ENCODE measurements at regions not wholly inside any gene's neighbourhood (a gene's known extent, or its start where the extent isn't known, plus 50 kb on each side); places are given as distances from the start of the nearest gene placed in this dataset.

DNA sequence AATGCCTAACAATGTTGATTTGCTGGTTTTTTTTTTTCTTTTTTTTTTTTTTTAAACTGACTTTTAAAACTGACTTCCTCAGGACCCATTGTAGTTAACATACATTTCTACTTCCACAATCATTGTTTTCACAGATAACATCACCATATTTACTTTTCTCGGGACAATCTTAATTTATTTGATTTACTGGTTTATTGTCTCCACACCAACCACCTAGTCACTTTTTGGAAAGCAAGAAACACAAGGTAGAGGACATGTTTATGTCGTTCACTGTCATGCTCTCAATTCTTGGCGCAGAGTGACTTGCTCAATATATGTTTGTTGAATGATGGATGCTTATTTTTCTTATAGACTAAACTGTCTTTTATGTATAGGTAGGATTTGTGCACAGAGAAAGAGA is 2280.7 kb downstream of the MAT2B start:
- TF ChIP-seq, protein P1, sequence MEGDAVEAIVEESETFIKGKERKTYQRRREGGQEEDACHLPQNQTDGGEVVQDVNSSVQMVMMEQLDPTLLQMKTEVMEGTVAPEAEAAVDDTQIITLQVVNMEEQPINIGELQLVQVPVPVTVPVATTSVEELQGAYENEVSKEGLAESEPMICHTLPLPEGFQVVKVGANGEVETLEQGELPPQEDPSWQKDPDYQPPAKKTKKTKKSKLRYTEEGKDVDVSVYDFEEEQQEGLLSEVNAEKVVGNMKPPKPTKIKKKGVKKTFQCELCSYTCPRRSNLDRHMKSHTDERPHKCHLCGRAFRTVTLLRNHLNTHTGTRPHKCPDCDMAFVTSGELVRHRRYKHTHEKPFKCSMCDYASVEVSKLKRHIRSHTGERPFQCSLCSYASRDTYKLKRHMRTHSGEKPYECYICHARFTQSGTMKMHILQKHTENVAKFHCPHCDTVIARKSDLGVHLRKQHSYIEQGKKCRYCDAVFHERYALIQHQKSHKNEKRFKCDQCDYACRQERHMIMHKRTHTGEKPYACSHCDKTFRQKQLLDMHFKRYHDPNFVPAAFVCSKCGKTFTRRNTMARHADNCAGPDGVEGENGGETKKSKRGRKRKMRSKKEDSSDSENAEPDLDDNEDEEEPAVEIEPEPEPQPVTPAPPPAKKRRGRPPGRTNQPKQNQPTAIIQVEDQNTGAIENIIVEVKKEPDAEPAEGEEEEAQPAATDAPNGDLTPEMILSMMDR (conservative IDR thresholded peaks at IDR 0.05): no peak
- H3K27ac ChIP-seq: peak overlapping the region; percentile 88

DNA sequence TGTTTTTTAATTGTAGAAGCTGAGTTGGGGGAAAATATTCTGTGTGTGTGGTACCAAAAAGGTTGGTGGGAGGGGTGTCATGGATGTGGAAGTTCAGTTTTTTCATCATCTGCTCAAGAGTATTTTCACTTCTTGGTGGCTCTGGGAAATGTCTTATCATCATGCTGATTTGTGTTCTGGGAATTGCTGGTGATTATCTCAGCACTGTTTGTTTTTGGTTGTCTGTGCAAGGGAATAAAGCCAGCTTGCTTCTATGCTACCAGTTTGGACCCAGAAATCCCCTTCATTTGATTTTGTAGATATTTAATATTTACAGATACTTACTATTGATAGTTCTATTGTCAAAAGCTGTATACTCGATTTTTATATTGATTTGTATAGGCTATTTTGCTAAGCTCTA is 2289.7 kb downstream of the MAT2B start:
- no peak overlapping the region for H3K27ac ChIP-seq
- TF ChIP-seq, protein P1 (conservative IDR thresholded peaks at IDR 0.05): no peak

DNA sequence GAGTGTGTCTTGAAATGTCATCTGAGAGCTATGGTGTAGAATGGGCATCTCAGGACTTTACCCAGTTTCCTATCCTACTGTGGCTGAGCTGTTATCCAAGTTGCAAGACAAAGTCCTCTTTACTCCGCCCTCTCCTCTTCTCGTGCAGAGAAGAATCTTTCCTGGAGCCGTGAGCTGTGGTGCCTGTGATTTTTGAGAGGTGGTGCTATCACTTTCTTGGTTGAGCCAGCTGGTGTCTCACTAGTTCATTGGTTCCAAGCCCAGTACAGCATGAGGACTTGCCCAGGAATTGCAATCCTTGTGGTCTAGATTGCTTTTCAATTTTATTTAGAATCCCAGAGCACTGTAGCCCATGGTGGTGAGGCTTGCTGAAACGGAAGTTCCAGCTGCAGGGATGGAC is 2300.3 kb downstream of the MAT2B start:
- H3K27ac ChIP-seq: no peak overlapping the region; the same call in 1 of the 2 replicates

DNA sequence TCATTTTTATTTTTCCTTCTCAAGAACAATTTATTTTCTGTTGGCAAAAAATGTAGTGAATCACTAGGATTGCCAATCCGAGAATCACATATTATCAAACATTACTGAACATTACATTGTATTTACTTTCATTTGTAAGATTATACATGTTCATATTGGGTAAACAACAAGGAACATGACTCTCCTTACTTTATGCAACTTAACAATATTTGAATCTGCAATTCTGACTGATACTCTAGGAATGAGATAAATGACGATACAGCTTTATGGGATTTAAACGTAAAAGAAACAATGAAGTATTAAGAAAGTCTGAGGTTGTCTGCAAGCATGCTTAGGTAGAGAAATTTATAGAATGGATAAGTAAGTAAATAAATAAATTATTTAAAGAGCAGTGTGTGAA is 2302.9 kb downstream of the MAT2B start:
- TF ChIP-seq, protein P1 (conservative IDR thresholded peaks at IDR 0.05): no peak
- H3K27ac ChIP-seq: peak overlapping the region; percentile 67

More for the DNA sequence above, 2300.3 kb downstream of the MAT2B start:
- TF ChIP-seq, protein P1 (conservative IDR thresholded peaks at IDR 0.05): 0 out of 2 replicates have a peak, but pooled peaks have one; percentile 17

DNA sequence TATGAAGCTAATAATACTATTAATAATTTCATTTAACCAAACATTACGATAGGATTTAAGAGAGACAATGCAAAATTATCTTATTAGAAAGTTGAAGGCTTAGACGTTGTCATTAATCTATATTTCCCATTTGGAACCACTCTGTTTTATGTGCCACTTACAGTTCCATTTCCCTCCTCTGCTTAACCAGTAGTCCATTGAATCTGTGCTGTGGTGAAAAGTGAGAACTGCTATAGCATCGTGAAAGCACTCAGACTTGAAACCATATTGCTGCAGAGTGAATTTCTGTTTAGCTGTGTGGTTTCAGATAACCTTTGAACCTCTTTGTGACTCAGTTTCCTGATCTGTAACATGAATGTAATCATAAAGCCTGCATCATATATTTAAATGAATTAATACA is 2304.5 kb downstream of the MAT2B start:
- H3K27ac ChIP-seq: no peak overlapping the region; the same call in 1 of the 2 replicates
- TF ChIP-seq, protein P1 (conservative IDR thresholded peaks at IDR 0.05): no peak

DNA sequence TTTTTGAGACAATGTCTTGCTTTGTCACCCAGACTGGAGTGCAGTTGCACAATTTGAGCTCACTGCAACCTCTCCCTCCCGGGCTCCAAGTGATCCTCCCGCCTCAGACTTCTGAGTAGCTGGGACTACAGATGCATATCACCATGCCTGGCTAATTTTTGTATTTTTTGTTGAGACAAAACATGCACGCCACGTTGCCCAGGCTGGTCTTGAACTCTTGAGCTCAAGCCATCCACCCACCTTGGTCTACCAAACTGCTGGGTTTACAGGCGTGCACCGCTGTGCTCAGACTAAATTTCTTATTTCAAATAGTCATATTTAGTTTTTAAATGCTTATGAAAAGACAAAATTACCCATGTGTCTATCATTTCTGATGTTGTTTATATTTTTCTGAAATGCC is 2324.1 kb downstream of the MAT2B start:
- TF ChIP-seq, protein P1 (conservative IDR thresholded peaks at IDR 0.05): no peak
- no peak overlapping the region for H3K27ac ChIP-seq

DNA sequence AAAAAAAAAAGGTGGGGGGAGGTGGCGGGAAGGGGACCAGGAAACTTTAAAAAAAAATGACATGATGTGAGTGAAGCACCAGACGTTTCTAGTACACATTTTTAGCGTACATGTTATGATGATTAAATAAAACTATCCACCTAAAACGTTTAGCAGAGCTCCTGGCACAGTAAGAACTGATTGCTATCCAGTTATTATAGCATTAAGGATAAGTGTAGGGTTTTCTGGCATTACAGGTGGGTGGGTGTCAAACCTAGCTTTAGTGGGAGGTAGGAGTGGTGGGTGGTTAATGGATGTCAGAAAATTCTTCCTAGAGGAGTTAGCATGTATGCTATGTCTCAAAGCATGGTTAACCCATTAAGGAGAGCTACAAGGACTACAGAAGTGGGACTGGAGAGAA is 2329.5 kb downstream of the MAT2B start:
- TF ChIP-seq, protein P1 (conservative IDR thresholded peaks at IDR 0.05): no peak
- no peak overlapping the region for H3K27ac ChIP-seq
